BE2C (cell line): ENCODE measurements at regions not wholly inside any gene's neighbourhood (a gene's known extent, or its start where the extent isn't known, plus 50 kb on each side); places are given as distances from the start of the nearest gene placed in this dataset.

Experiments used
- DNase-seq: peaks from one replicate; pipeline ENCODE4 v3.0.0-alpha.2; 2020
- H3K27me3 ChIP-seq: fragments of 250-450 bp; sonication (Bioruptor Pico); 2 replicates; pipeline ENCODE4 v1.5.1; 2020; ENCODE audit warnings: mild to moderate bottlenecking
- H3K36me3 ChIP-seq: fragments of 250-450 bp; sonication (Bioruptor Pico); 2 replicates; pipeline ENCODE4 v1.5.1; 2020; ENCODE audit warnings: mild to moderate bottlenecking
- H3K4me1 ChIP-seq: fragments of 250-450 bp; sonication (Bioruptor Pico); 2 replicates; pipeline ENCODE4 v1.5.1; 2020
- H3K4me3 ChIP-seq: 2 replicates; pipeline ENCODE4 v1.5.1; 2011; ENCODE audit warnings: low read depth, low read length
- H3K9me3 ChIP-seq: fragments of 250-450 bp; sonication (Bioruptor Pico); 2 replicates; pipeline ENCODE4 v1.5.1; 2020
- TF ChIP-seq, protein P1 (sequence below): IDR thresholded peaks from 2 replicates; pipeline ENCODE4 v1.5.1; 2012; ENCODE audit warnings: mild to moderate bottlenecking, low read depth, low read length

- Histone ChIP-seq H3K4me3 (no peak overlapping the region), H3K4me1 (no peaks in the 10 kb centered on the region), H3K9me3 (no peaks in the 10 kb centered on the region), H3K27me3 (no peaks in the 10 kb centered on the region), H3K36me3 (no peaks in the 10 kb centered on the region)
- TF ChIP-seq, protein P1, sequence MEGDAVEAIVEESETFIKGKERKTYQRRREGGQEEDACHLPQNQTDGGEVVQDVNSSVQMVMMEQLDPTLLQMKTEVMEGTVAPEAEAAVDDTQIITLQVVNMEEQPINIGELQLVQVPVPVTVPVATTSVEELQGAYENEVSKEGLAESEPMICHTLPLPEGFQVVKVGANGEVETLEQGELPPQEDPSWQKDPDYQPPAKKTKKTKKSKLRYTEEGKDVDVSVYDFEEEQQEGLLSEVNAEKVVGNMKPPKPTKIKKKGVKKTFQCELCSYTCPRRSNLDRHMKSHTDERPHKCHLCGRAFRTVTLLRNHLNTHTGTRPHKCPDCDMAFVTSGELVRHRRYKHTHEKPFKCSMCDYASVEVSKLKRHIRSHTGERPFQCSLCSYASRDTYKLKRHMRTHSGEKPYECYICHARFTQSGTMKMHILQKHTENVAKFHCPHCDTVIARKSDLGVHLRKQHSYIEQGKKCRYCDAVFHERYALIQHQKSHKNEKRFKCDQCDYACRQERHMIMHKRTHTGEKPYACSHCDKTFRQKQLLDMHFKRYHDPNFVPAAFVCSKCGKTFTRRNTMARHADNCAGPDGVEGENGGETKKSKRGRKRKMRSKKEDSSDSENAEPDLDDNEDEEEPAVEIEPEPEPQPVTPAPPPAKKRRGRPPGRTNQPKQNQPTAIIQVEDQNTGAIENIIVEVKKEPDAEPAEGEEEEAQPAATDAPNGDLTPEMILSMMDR: no peak
- no peak for DNase-seq
These were observed 108.0 kb upstream of the ALKAL2 start for GRCh38 chr2:395886-396285.

- Histone ChIP-seq H3K27me3 (no peaks in the 10 kb centered on the region), H3K4me1 (no peaks in the 10 kb centered on the region), H3K4me3 (no peak overlapping the region), H3K36me3 (no peaks in the 10 kb centered on the region), H3K9me3 (no peaks in the 10 kb centered on the region)
- no peak for DNase-seq
- TF ChIP-seq, protein P1: no peak
These were observed 106.1 kb upstream of the ALKAL2 start for GRCh38 chr2:393711-394696.

GRCh38 chr2:392926-393280 is 105.0 kb upstream of the ALKAL2 start:
- Histone ChIP-seq H3K4me3 (no peak overlapping the region), H3K36me3 (no peaks in the 10 kb centered on the region), H3K27me3 (no peaks in the 10 kb centered on the region), H3K4me1 (no peaks in the 10 kb centered on the region), H3K9me3 (no peaks in the 10 kb centered on the region)
- TF ChIP-seq, protein P1: no peak
- no peak for DNase-seq

- no peaks in the 10 kb centered on the region for H3K27me3 ChIP-seq
- H3K9me3 ChIP-seq: no peaks in the 10 kb centered on the region
- TF ChIP-seq, protein P1: no peak
- H3K4me3 ChIP-seq: no peak overlapping the region
- DNase-seq: no peak
- no peaks in the 10 kb centered on the region for H3K36me3 ChIP-seq
- no peaks in the 10 kb centered on the region for H3K4me1 ChIP-seq
These were observed 104.5 kb upstream of the ALKAL2 start for GRCh38 chr2:392181-392925.

DNA sequence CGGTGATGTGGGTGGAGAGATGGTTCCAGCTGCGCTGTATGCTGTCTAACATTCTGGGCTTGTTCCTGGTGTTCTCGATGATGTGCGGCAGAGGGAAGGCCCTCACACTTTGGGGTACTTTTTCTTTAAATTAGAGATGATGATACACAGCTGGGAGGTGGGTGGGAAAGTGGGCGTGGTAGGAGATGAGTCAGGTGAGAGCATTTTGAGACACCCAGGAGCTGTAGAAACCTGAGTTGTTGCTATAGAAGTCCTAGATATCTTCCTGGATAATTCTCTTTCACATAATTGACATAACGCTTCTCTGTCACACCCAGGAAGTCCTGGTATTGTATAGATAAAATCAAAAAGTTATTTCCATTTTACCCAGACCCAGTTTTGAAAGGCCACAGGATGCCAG is 103.8 kb upstream of the ALKAL2 start:
- H3K27me3 ChIP-seq: no peaks in the 10 kb centered on the region

More for the DNA sequence above, 103.8 kb upstream of the ALKAL2 start:
- TF ChIP-seq, protein P1: no peak
- no peaks in the 10 kb centered on the region for H3K4me1 ChIP-seq
- H3K36me3 ChIP-seq: no peaks in the 10 kb centered on the region
- no peak for DNase-seq
- H3K9me3 ChIP-seq: no peaks in the 10 kb centered on the region
- no peak overlapping the region for H3K4me3 ChIP-seq
